Left lung (tissue), 4 donors: ENCODE measurements at regions not wholly inside any gene's neighbourhood (a gene's known extent, or its start where the extent isn't known, plus 50 kb on each side); places are given as distances from the start of the nearest gene placed in this dataset.

Source experiments
- ATAC-seq: fragments of 200-7000 bp; cut with Tn5 transposase; one replicate; pipeline ENCODE4 v1.9.1; 2020; ENCODE audit warnings: moderate library complexity
- DNase-seq, 4 donors: peaks; one replicate each; pipeline ENCODE4 v3.0.0-alpha.2; 2013 to 2020
- H3K27ac ChIP-seq, 2 donors: fragments of 200-600 bp; sonication (generic) in 1 of 2; one replicate each; pipeline versions ENCODE4 v1.5.0 to v1.8.0; 2020 to 2021
- H3K27me3 ChIP-seq, 2 donors: fragments of 200-600 bp; sonication (generic) in 1 of 2; one replicate each; pipeline versions ENCODE4 v1.5.0 to v1.8.0; 2020 to 2021
- H3K36me3 ChIP-seq, 2 donors: fragments of 200-600 bp; sonication (generic) in 1 of 2; one replicate each; pipeline versions ENCODE4 v1.5.0 to v1.8.0; 2020 to 2021
- H3K4me1 ChIP-seq, 2 donors: fragments of 200-600 bp; one replicate each; pipeline ENCODE4 v1.8.0; 2021
- H3K4me3 ChIP-seq, 2 donors: fragments of 200-600 bp; sonication (generic) in 1 of 2; one replicate each; pipeline versions ENCODE4 v1.5.0 to v1.8.0; 2020 to 2021; ENCODE audit warnings: mild to moderate bottlenecking in 1 of 2
- H3K9me3 ChIP-seq, 2 donors: fragments of 200-600 bp; sonication (generic) in 1 of 2; one replicate each; pipeline versions ENCODE4 v1.5.0 to v1.8.0; 2020 to 2021
- intact Hi-C, 2 donors: fragments of 100-400 bp; cut with DNase I; formaldehyde crosslinking; loops; one replicate each; pipeline versions ENCODE4 v1.11.2 to v1.14.2; 2022
- TF ChIP-seq, protein P1 (sequence below), 2 donors: fragments of 200-600 bp; sonication (generic) in 1 of 2; IDR thresholded peaks; one replicate each; pipeline versions ENCODE4 v1.5.0 to v1.8.0; 2021; ENCODE audit warnings: antibody characterized with exemption in 2 of 2
- donor health status: DM: no; HTN: yes; CAD: no.
- donor health status: DM: no; HTN: no; CAD: no.

DNA sequence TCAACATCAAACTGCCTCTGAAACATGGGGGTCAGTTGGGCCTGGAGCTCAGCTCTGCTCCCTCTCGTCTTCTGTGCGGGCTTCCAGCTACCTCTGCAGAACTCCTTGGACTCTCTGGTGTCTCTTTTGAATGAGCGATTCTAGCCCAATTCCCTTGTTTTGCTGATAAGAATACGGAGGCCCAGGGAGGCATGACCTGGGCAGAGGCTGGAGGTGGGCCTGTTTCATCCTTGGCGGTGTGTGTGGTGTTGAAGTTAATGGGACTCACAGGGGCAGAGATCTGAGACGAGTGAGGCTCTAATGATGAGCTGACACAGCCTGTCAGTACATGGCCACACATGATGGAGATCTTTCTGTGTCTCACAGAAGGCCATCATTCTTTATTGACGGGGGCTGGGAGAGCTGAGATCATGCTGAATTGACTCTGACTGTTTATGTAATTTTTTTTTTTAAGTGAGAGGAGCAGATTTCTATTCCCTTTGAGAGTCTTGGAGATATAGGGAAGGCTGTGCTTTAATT is 134.5 kb downstream of the URB2 start:
- Histone ChIP-seq H3K4me3 (no peak overlapping the region), H3K27ac (no peak overlapping the region), H3K9me3 (peaks cover 0 to 7% of the 10 kb centered on the region in 2 donors), H3K36me3 (no peaks in the 10 kb centered on the region), H3K27me3 (peaks cover 0 to 4% of the 10 kb centered on the region in 2 donors), H3K4me1 (no peaks in the 10 kb centered on the region)
- intact Hi-C loops = no loop called here
- TF ChIP-seq, protein P1, sequence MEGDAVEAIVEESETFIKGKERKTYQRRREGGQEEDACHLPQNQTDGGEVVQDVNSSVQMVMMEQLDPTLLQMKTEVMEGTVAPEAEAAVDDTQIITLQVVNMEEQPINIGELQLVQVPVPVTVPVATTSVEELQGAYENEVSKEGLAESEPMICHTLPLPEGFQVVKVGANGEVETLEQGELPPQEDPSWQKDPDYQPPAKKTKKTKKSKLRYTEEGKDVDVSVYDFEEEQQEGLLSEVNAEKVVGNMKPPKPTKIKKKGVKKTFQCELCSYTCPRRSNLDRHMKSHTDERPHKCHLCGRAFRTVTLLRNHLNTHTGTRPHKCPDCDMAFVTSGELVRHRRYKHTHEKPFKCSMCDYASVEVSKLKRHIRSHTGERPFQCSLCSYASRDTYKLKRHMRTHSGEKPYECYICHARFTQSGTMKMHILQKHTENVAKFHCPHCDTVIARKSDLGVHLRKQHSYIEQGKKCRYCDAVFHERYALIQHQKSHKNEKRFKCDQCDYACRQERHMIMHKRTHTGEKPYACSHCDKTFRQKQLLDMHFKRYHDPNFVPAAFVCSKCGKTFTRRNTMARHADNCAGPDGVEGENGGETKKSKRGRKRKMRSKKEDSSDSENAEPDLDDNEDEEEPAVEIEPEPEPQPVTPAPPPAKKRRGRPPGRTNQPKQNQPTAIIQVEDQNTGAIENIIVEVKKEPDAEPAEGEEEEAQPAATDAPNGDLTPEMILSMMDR (IDR thresholded peaks at IDR 0.05) = no peak
- no peak for DNase-seq
- no peak for ATAC-seq

DNA sequence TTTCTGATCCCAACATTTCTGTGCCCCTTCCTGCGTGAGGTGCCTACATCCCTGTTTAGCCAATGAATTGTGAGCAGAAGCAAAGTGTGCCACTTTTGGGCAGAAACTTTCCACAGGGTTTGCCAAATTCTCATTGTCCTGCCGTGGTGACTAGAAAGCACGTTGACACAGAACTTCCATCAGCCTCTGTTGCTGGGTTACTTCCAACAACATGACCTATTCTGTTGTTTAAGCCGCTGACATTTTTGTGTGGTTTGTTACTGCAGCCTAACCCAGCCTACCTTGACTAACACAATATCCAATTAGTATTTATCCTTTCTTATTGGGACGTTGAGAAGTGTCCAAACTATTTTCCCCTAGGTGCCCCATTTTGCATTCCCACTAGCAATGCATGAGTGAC is 136.8 kb downstream of the URB2 start:
- Histone ChIP-seq H3K4me1 (no peaks in the 10 kb centered on the region), H3K27ac (no peak overlapping the region), H3K36me3 (no peaks in the 10 kb centered on the region), H3K4me3 (no peak overlapping the region), H3K9me3 (no peaks in the 10 kb centered on the region), H3K27me3 (peaks cover 0 to 15% of the 10 kb centered on the region in 2 donors)
- no peak for DNase-seq
- TF ChIP-seq, protein P1 (IDR thresholded peaks at IDR 0.05) = no peak
- intact Hi-C loops = no loop called here
- ATAC-seq = no peak

- Histone ChIP-seq H3K27me3 (peaks cover 0 to 15% of the 10 kb centered on the region in 2 donors), H3K9me3 (no peaks in the 10 kb centered on the region)
Measured at GRCh38 chr1:229768232-229768631, 142.2 kb downstream of the URB2 start.

GRCh38 chr1:229769006-229769405 is 143.0 kb downstream of the URB2 start:
- H3K36me3 ChIP-seq = no peaks in the 10 kb centered on the region
- no peaks in the 10 kb centered on the region for H3K4me1 ChIP-seq
- H3K27ac ChIP-seq = no peak overlapping the region
- H3K4me3 ChIP-seq = no peak overlapping the region
- DNase-seq (no peak), ATAC-seq (no peak)
- H3K9me3 ChIP-seq = no peaks in the 10 kb centered on the region
- TF ChIP-seq, protein P1 (IDR thresholded peaks at IDR 0.05) = no peak
- intact Hi-C loops = no loop called here
- H3K27me3 ChIP-seq = peaks cover 0 to 15% of the 10 kb centered on the region in 2 donors

More at GRCh38 chr1:229768232-229768631, 142.2 kb downstream of the URB2 start:
- H3K36me3 ChIP-seq = no peaks in the 10 kb centered on the region
- no peak overlapping the region for H3K4me3 ChIP-seq
- no peaks in the 10 kb centered on the region for H3K4me1 ChIP-seq
- intact Hi-C loops = no loop called here
- TF ChIP-seq, protein P1 (IDR thresholded peaks at IDR 0.05) = no peak
- H3K27ac ChIP-seq = no peak overlapping the region
- no peak for ATAC-seq
- DNase-seq = no peak

GRCh38 chr1:229769809-229770208 is 143.8 kb downstream of the URB2 start:
- intact Hi-C loops = no loop called here
- ATAC-seq = no peak
- no peak overlapping the region for H3K4me3 ChIP-seq
- no peaks in the 10 kb centered on the region for H3K36me3 ChIP-seq
- TF ChIP-seq, protein P1 (IDR thresholded peaks at IDR 0.05) = no peak
- no peaks in the 10 kb centered on the region for H3K9me3 ChIP-seq
- DNase-seq = no peak
- H3K27ac ChIP-seq = no peak overlapping the region
- peaks cover 0 to 15% of the 10 kb centered on the region in 2 donors for H3K27me3 ChIP-seq
- H3K4me1 ChIP-seq = no peaks in the 10 kb centered on the region
